ENCODE measurements at regions not wholly inside any gene's neighbourhood (a gene's known extent, or its start where the extent isn't known, plus 50 kb on each side); places are given as distances from the start of the nearest gene placed in this dataset.

DNA sequence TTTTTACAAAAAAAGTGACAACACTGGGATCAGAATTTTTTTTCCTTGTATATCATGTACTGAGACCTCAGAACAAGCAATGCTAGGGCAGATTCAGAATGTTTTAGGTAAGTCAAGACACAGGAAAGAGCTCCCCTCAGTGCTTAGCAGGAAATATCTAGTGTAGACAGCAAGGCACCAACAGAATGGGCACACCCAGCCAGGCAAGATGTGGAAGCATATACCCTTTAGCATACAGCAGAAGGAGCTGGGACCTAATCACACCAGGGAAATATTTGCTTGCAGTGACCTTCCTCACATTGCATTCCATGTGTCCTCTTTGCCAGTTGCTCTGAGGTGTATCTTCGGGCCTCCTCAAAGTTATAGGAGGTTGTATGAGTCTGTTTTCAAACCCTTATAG, 497.6 kb upstream of the LRRN3 start:
- TF ChIP-seq CTCF (conservative IDR thresholded peaks at IDR 0.05 in 1 of 2, IDR thresholded peaks at IDR 0.05 in 1 of 2; ENCODE audit: low read depth in 1 of 2, low read length in 2 of 2), result no peak
- no peak for TF ChIP-seq EZH2 (IDR thresholded peaks at IDR 0.05; ENCODE audit: low read length, missing control alignments)

Data from fibroblast of lung (primary cell).